ENCODE measurements at regions not wholly inside any gene's neighbourhood (a gene's known extent, or its start where the extent isn't known, plus 50 kb on each side); places are given as distances from the start of the nearest gene placed in this dataset.
A peak's percentile ranks its signal among the peaks of the same experiment; 100 is the strongest.

DNA sequence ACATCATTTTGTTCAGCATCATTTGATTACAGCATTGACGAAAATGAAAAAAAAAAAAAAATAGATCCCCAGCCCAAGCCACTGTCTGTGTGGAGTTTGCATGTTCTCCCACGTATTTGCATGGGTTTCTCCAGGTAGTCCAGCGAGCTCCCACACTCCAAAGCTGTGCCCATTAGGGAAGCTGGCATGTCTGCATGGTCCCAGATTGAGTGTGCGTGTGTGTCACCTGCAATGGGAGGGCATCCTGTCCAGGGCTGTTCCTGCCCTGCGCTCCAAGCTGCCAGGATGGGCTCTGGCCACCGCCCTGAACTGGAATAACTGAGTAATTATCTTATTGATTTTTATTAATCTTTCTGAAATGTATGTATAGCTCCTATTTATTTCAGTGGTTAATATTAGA is 88.6 kb downstream of the KLF12 start:
- TF ChIP-seq, protein P1, sequence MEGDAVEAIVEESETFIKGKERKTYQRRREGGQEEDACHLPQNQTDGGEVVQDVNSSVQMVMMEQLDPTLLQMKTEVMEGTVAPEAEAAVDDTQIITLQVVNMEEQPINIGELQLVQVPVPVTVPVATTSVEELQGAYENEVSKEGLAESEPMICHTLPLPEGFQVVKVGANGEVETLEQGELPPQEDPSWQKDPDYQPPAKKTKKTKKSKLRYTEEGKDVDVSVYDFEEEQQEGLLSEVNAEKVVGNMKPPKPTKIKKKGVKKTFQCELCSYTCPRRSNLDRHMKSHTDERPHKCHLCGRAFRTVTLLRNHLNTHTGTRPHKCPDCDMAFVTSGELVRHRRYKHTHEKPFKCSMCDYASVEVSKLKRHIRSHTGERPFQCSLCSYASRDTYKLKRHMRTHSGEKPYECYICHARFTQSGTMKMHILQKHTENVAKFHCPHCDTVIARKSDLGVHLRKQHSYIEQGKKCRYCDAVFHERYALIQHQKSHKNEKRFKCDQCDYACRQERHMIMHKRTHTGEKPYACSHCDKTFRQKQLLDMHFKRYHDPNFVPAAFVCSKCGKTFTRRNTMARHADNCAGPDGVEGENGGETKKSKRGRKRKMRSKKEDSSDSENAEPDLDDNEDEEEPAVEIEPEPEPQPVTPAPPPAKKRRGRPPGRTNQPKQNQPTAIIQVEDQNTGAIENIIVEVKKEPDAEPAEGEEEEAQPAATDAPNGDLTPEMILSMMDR (conservative IDR thresholded peaks at IDR 0.05) = no peak
- no peak overlapping the region for H3K27ac ChIP-seq

DNA sequence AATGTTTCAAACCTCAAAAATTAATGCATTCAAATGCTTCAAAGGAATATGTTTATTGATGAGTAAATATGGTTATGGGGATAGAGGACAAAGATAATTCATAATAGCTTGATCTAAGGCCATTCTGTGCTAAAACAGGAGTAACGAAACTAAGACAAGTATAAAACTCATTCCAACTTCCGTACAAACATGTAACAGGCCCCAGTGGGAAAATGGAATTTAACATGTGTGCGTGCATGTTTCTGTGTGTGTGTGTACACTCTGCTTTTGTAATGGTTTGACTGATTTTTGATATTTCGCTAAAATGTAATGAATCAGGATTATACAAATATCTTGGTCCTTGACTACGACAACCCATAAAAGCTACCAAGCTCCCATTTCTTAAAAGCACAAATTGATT is 91.0 kb downstream of the KLF12 start:
- TF ChIP-seq, protein P1 (conservative IDR thresholded peaks at IDR 0.05) = no peak
- H3K27ac ChIP-seq = no peak overlapping the region

DNA sequence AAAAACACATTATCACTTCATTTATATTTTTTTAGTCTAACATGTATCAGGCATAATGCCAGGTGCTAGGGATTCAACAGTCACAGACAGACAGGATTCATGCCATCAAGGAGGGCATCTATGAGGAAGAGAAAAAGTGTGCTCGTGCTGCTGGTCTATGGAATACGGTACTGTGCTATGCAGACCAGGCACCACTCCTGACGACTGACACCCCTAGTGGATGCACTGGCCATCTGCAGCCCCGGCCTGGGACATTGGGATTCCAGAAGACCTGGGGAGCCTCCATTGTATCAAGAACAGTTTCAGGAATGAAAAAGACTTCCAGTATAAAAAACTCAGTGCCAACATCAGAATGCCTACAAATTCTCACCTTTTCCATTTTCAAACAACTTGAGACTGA is 94.0 kb downstream of the KLF12 start:
- TF ChIP-seq, protein P1 (conservative IDR thresholded peaks at IDR 0.05) = peak; percentile 19
- H3K27ac ChIP-seq = no peak overlapping the region

DNA sequence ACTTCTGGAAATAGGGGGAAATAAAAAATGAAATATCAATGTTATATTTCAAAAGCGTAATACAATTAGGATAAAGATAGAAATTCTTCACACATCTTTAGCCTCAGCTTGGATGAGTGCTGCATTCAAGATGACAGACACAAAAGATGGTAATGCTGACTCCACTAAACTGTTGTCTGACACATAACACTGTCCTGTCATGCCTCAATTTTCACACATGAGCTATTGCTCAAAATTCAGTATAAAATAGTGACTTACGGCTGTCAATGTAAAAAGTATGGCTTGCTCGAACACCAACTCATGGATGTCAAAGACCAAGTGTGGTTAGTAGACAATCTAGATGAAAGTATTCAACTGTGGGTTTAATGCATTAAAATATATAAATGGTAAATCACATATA is 94.5 kb downstream of the KLF12 start:
- H3K27ac ChIP-seq = no peak overlapping the region

DNA sequence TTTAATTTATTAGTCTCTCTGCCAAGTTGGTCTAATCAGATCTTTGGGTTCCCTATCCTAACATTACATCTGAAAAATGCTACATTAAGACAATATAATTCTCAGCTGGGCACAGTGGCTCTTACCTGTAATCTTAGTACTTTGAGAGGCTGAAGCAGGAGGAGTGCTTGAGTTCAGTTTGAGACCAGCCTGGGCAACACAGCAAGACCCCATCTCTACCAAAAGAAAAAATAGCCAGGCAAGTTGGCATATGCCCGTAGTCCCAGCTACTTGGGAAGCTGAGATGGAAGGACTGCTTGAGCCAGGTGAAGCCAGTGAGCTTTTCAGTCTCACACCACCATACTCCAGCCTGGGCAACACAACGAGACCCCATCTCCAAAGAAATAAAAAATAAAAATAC is 95.0 kb downstream of the KLF12 start:
- no peak overlapping the region for H3K27ac ChIP-seq
- TF ChIP-seq, protein P1 (conservative IDR thresholded peaks at IDR 0.05) = no peak

More for the DNA sequence above, 94.5 kb downstream of the KLF12 start:
- TF ChIP-seq, protein P1 (conservative IDR thresholded peaks at IDR 0.05) = no peak

DNA sequence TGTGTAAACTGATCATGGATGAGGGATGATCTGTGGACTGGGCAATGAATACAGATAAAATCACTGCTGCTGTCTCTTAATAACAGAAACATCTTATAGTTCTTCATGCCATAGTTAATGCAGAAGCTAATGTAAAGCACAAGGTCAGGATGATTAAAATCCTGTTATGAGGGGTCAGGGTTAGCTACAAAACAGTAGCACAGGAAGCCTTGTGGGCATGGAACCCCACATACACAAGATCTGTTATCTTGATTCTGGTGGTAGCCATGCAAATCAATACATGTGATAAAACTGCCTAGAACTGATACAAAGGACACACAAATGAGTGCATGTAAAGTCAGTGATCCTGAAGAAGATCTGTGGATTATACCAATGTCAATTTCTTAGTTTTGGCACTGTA is 96.4 kb downstream of the KLF12 start:
- H3K27ac ChIP-seq = no peak overlapping the region

DNA sequence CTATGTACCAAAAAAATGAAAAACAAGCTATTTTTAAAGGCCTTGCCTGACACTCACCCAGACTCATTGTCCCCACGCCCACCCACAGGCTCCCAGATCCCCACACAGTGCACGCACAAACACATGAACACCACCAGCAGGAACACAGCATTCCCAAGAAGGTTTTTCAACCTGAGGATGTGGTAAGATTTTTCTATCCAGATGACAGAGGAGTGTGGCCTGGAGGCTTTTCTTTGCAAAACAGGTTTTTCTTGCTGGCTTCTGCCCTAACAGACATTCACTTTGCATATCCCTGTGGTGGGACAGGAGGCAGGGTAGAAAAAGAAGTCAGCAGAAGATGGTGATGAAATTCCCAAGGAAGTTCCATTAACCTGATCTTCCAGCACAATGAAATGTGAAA is 97.8 kb downstream of the KLF12 start:
- H3K27ac ChIP-seq = peak overlapping the region; percentile 26
- TF ChIP-seq, protein P1 (conservative IDR thresholded peaks at IDR 0.05) = no peak

More for the DNA sequence above, 96.4 kb downstream of the KLF12 start:
- TF ChIP-seq, protein P1 (conservative IDR thresholded peaks at IDR 0.05) = no peak

DNA sequence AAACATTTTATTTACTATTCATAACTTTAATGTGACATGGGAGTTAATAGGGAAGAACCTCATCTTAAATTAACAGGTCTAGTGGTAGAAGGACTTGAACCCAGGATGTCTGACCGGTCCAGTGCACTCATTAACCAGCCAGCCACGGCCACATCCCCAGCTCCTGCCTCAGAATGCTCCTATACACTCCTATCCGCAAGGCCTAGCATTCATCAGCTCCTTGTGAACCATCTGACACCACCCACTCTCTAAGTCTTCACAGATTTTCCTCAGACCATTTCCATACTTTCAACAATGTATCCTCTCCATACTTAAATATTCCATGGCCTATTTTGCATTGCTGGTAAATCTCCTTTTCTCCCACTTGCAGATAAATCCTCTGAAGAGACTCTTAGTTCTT is 98.3 kb downstream of the KLF12 start:
- TF ChIP-seq, protein P1 (conservative IDR thresholded peaks at IDR 0.05) = no peak
- H3K27ac ChIP-seq = peak overlapping the region; percentile 26
